ENCODE measurements at regions not wholly inside any gene's neighbourhood (a gene's known extent, or its start where the extent isn't known, plus 50 kb on each side); places are given as distances from the start of the nearest gene placed in this dataset.
A peak's percentile ranks its signal among the peaks of the same experiment; 100 is the strongest.
"Not testable (repeated sequence)": the region's sequence is repeated elsewhere in the genome, so short reads cannot be mapped to it uniquely, and the experiment has no call there.

DNA sequence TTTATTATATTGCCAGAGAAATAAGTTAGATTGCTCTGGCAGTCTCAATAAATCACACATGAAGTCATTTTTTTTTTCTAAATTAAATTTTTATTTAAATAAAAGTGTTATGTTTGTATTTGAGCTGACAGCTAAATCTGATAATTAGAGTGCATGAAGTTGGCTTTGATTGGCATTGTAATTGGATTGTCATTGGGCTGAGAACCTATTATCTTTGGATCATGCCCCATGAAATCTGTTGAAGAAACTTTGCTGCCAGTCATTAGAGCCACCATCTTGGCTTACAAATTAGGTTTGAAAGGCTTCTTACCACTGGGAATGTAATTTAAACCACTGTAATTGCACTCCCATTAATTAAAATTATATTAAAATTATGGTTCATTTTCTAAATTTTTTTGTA is 507.9 kb upstream of the FANCL start:
- no peaks in the 10 kb centered on the region for H3K27me3 ChIP-seq (ENCODE audit: insufficient read depth, poor library complexity, severe bottlenecking)
- TF ChIP-seq SPI1 (IDR thresholded peaks at IDR 0.05; ENCODE audit: borderline replicate concordance, low read depth) (no peak), GABPA (IDR thresholded peaks at IDR 0.05; ENCODE audit: low read depth) (no peak), POLR2AphosphoS5 (IDR thresholded peaks at IDR 0.05; ENCODE audit: low read depth) (no peak)
- TF ChIP-seq, protein P1, sequence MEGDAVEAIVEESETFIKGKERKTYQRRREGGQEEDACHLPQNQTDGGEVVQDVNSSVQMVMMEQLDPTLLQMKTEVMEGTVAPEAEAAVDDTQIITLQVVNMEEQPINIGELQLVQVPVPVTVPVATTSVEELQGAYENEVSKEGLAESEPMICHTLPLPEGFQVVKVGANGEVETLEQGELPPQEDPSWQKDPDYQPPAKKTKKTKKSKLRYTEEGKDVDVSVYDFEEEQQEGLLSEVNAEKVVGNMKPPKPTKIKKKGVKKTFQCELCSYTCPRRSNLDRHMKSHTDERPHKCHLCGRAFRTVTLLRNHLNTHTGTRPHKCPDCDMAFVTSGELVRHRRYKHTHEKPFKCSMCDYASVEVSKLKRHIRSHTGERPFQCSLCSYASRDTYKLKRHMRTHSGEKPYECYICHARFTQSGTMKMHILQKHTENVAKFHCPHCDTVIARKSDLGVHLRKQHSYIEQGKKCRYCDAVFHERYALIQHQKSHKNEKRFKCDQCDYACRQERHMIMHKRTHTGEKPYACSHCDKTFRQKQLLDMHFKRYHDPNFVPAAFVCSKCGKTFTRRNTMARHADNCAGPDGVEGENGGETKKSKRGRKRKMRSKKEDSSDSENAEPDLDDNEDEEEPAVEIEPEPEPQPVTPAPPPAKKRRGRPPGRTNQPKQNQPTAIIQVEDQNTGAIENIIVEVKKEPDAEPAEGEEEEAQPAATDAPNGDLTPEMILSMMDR (IDR thresholded peaks at IDR 0.05; ENCODE audit: insufficient read depth, low read length) = no peak
- TF ChIP-seq, protein P2, sequence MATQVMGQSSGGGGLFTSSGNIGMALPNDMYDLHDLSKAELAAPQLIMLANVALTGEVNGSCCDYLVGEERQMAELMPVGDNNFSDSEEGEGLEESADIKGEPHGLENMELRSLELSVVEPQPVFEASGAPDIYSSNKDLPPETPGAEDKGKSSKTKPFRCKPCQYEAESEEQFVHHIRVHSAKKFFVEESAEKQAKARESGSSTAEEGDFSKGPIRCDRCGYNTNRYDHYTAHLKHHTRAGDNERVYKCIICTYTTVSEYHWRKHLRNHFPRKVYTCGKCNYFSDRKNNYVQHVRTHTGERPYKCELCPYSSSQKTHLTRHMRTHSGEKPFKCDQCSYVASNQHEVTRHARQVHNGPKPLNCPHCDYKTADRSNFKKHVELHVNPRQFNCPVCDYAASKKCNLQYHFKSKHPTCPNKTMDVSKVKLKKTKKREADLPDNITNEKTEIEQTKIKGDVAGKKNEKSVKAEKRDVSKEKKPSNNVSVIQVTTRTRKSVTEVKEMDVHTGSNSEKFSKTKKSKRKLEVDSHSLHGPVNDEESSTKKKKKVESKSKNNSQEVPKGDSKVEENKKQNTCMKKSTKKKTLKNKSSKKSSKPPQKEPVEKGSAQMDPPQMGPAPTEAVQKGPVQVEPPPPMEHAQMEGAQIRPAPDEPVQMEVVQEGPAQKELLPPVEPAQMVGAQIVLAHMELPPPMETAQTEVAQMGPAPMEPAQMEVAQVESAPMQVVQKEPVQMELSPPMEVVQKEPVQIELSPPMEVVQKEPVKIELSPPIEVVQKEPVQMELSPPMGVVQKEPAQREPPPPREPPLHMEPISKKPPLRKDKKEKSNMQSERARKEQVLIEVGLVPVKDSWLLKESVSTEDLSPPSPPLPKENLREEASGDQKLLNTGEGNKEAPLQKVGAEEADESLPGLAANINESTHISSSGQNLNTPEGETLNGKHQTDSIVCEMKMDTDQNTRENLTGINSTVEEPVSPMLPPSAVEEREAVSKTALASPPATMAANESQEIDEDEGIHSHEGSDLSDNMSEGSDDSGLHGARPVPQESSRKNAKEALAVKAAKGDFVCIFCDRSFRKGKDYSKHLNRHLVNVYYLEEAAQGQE (IDR thresholded peaks at IDR 0.05; ENCODE audit: insufficient replicate concordance, low read depth) = no peak
- no peak overlapping the region for H3K4me3 ChIP-seq (replicated peaks; ENCODE audit: insufficient read depth, low read length)

DNA sequence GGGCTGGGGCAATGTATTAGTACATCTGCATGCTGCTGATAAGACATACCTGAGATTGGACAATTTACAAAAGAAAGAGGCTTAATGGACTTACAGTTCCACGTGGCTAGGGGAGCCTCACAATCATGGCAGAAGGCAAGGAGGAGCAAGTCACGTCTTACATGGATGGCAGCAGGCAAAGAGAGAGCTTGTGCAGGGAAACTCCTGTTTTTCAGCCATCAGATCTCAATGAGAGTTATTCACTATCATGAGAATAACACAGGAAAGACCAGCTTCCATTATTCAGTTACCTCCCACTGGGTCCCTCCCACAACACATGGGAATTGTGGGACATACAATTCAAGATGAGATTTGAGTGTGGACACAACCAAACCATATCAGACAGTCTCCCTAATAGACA is 504.2 kb upstream of the FANCL start:
- not testable (repeated sequence) for DNase-seq (ENCODE audit: low read depth in 1 of 2, low spot score in 1 of 2); H3K27me3 ChIP-seq (ENCODE audit: insufficient read depth, poor library complexity, severe bottlenecking); H3K27ac ChIP-seq (replicated peaks); H3K4me3 ChIP-seq (replicated peaks; ENCODE audit: insufficient read depth, low read length)

More for the DNA sequence above, 507.9 kb upstream of the FANCL start:
- no peak for DNase-seq (ENCODE audit: low read depth in 1 of 2, low spot score in 1 of 2)
- no peak overlapping the region for H3K27ac ChIP-seq (replicated peaks)

DNA sequence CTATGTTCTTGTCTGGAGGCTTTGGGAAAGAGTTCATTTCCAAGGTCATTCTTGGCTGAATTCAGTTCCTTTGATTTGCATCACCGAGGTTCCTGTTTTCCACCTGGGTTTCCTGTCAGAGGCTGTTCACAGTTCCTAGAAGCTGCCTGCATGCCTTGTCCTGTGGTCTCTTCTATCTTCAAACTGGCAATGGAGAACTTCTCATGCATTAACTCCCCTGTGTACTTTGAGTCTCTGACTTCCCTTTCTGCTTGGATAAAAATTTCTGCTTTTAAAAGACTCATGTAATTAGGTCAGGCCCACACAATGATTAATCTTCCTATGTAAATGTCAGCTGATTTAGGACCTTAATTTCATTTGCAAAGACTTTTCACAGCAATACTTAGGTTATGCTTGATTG is 499.3 kb upstream of the FANCL start:
- DNase-seq (ENCODE audit: low read depth in 1 of 2, low spot score in 1 of 2) = peak in 1 of 2 experiments; percentile 2
- TF ChIP-seq, protein P1 (IDR thresholded peaks at IDR 0.05; ENCODE audit: insufficient read depth, low read length) = no peak
- peak; percentile 36; the same call in 1 of the 2 replicates for TF ChIP-seq SPI1 (IDR thresholded peaks at IDR 0.05; ENCODE audit: borderline replicate concordance, low read depth)
- no peaks in the 10 kb centered on the region for H3K27me3 ChIP-seq (ENCODE audit: insufficient read depth, poor library complexity, severe bottlenecking)
- no peak overlapping the region for H3K4me3 ChIP-seq (replicated peaks; ENCODE audit: insufficient read depth, low read length)
- no peak overlapping the region for H3K27ac ChIP-seq (replicated peaks)

DNA sequence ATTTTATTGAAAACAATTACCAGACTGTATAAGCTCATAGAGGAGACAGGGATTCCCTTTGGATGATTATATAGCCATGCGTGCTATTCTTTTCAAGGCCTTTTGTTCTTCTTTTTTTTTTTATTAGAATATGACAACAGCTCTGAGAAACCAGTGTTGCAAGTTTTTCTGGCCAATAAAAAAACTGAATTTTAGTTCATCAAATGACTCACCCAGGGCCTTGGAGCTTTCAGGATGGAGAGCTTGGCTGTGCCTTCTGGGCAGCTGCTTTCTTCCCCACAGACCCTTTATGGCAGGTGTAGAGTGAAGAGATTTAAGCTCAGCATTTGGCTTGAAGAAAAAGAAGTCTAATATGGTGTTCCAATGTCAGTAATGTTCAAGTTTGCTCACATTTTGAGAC is 497.9 kb upstream of the FANCL start:
- H3K4me3 ChIP-seq (replicated peaks; ENCODE audit: insufficient read depth, low read length) = no peak overlapping the region
- H3K27me3 ChIP-seq (ENCODE audit: insufficient read depth, poor library complexity, severe bottlenecking) = no peaks in the 10 kb centered on the region
- TF ChIP-seq, protein P2 (IDR thresholded peaks at IDR 0.05; ENCODE audit: insufficient replicate concordance, low read depth) = no peak
- no peak for TF ChIP-seq GABPA (IDR thresholded peaks at IDR 0.05; ENCODE audit: low read depth)
- TF ChIP-seq, protein P1 (IDR thresholded peaks at IDR 0.05; ENCODE audit: insufficient read depth, low read length) = no peak
- no peak overlapping the region for H3K27ac ChIP-seq (replicated peaks)
- no peak for DNase-seq (ENCODE audit: low read depth in 1 of 2, low spot score in 1 of 2)

All from HL-60 (cell line).